CD4-positive, alpha-beta T cell treated with Interleukin-4 for 1 hour (primary cell): ENCODE measurements at regions not wholly inside any gene's neighbourhood (a gene's known extent, or its start where the extent isn't known, plus 50 kb on each side); places are given as distances from the start of the nearest gene placed in this dataset.

Experiments used
- DNase-seq, 2 donors: peaks; one replicate each; pipeline ENCODE4 v3.0.0-alpha.2; 2020 to 2022

- DNase-seq: no peak
These were observed 879.9 kb downstream of the TUSC7 start for GRCh38 chr3:117589454-117589853.

DNA sequence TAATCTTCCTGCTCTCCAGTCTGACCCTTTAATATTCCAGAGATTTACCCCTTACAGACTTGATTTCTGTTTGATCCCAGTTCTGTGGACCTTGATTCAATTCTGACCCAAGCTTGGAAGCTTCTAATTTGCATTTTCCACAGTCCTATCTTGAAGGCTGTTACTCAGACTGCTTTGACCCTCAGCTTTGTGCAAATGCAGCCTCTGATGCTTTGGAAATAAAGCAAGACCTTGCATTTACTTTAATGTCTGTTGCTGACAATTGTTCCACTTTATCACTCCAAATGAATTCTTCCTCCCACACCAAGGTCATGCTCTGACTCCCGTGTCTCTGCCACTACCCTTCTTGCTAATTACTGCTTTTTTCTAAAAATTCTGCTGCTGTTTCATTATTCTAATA is 886.0 kb downstream of the TUSC7 start:
- no peak for DNase-seq

GRCh38 chr3:117596503-117596902 is 886.9 kb downstream of the TUSC7 start:
- DNase-seq: no peak

DNA sequence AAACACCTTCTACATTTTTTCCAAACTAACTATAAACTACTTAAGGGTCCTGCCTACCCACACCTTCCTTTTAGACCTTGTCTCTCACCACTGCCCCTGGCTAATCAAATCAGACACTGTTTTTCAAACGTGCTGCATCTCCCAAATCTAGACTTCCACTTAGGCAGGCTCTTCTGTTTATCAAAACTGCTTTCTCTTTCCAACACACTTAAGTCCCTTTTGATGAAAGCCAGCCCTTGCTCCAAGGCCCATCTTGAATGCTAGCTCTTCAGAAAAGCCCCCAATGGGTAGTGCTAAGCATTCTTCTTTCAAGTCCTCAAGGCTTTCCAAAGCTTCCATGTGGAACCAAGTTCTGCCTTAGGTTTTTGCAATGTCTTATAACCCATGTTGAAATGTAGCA is 888.3 kb downstream of the TUSC7 start:
- no peak for DNase-seq

DNA sequence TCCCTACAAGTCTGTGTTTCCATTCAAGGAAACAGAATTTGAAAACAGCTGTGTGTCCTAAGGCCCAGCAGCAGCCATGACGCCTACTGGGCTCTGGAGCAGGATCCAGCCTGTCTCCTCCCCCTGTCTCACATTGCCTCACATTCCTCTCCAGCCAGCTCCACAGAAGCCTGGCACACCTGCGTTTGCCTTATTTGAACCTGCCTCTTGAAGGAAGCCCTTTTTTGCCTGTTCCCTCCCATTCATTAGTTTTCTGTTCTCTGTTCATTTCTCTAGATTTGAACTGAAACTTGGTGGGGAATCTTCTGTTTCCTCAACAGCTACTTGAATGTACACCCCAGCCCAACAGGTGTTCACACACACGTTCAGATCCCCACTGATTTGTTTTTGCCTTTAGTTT is 890.5 kb downstream of the TUSC7 start:
- no peak for DNase-seq

DNA sequence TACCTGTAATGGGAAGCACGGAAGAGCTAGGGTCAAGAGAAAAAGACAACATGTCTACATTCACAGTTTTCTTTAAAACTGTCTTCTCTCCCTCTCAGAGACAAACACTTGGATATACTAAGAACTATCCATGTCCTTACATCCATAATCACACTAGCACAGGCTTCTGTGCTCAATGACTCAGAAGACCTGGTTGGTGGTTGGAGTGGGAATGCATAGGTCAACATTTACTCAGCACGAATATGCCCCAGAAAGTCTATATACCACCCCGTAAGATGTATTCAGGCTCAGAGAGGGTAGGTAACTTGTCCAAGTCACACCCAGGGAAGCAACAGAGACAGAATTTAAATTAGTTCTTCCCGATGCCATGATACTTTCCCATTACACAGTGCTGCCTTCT is 891.1 kb downstream of the TUSC7 start:
- DNase-seq: no peak

DNA sequence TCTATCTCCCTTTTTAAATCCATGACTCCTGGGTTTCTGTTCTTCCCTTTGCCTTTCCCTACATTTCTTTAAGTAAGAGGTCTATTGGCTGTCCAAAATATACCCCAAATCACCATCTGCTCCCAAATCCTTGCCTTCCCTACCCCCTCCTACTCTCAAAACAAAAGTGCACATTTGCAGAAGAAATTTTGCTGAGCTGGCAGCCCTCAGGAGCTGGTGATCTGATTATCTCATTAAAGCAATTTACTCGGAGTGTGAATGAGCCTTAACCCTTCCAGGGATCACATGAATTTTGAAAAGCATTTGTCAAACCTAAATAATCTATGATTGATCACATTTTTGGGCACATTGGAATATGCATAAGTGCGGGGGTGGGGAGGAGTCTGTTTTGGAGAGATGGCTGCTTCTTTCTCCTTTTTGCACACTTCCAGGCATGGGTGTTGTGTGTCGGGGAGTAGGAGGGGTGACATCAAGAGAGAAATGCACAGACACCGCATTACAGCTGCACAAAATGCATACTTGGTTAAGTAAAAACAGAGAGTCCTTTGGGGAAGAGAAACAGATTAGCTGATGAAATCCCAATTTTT is 892.6 kb downstream of the TUSC7 start:
- DNase-seq: no peak

GRCh38 chr3:117603097-117603496 is 893.5 kb downstream of the TUSC7 start:
- DNase-seq: peak in 1 of 2 donors; percentile 4

DNA sequence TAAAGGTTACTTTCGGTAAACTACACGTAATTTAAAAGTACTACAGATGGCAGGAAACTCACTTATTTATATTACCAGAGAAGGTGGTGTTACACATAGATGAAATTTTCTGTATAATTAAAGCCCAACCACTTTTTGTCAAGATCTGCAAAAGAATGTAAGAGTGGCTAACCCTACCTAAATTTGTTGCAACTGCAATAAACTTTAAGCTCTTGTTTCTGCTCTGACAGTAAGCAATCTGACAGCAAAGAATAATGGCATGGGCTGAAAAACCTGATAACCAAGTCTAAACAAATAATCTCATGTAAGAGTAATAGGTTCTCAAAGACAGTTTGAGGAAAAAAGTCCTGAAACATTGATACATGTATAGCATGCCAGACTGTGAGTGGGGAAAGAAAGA is 897.3 kb downstream of the TUSC7 start:
- no peak for DNase-seq

- DNase-seq: no peak
These were observed 899.8 kb downstream of the TUSC7 start for GRCh38 chr3:117609330-117609729.

GRCh38 chr3:117610156-117610555 is 900.6 kb downstream of the TUSC7 start:
- no peak for DNase-seq

- DNase-seq: no peak
These were observed 901.6 kb downstream of the TUSC7 start for GRCh38 chr3:117611211-117611610.

- no peak for DNase-seq
These were observed 906.6 kb downstream of the TUSC7 start for GRCh38 chr3:117616227-117616626.

DNA sequence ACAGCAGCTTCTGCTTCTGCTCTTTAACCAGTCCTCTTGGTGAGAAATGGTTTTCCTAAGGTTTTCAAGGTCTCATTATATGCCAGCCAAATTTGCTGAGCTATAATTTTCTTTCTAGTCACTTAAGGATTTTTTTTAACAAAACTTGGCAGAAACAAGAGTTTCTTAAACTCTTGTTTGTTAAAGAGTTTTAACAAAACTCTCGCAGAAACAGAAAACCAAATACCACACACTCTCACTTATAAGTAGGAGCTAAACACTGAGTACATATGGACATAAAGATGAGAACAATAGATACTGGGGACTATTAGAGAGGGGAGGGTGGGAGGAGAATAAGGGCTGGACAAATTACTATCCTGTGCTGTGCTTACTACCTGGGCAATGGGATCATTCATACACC is 908.3 kb downstream of the TUSC7 start:
- DNase-seq: no peak

GRCh38 chr3:117618462-117618861 is 908.9 kb downstream of the TUSC7 start:
- DNase-seq: no peak

- DNase-seq: no peak
These were observed 910.2 kb downstream of the TUSC7 start for GRCh38 chr3:117619805-117620204.

DNA sequence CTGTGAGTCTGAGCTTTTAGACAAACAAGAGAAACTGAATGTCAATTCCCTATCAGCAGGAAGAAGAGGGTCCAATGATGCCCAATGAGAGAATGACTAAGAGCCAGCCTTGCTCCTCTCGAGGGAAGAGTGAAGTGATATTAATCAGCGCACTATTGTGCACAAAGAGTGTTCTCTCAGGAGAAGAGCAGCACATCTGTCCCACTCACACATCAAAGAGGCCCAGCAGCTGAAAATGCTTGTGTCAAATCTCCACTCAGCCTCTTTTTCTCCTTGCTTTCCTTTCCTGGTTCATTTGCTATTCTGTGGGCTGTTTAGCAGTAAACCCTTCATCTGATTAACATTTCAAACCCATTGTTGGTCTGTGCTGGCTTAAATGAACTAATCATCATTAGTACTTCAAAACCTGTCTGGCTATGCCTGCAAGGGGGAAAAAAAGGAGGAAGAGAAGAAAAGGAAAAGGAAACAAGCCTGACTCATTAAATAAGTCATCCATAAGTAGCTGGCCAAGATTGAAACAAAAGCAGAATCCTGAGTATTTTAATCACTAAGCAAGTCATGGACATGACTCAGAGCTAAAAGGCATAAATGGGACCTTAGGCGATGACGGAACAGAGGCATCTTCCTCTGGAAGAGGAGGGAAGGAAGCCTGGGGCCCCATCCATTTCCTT is 912.7 kb downstream of the TUSC7 start:
- DNase-seq: no peak

- DNase-seq: no peak
These were observed 914.8 kb downstream of the TUSC7 start for GRCh38 chr3:117624424-117624823.

- DNase-seq: no peak
These were observed 915.6 kb downstream of the TUSC7 start for GRCh38 chr3:117625174-117625573.

DNA sequence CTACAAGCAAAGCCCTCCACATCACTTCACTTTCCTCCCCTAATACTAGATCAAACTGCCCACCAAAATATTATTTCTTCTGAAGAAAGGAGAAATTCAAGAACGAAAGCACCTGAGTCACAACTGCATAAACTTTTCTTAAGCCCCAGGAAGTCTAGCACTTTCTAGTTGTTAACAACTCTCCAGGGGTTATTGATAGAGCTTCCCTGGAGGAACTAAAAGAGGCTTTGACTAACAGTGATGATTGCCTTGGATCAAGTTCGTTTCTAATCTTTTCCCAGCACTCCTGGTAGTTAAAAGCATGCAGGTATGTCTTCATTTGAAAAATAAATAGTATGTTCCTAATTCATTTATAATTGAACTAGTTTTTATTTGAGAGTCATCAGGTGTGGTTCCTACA is 917.0 kb downstream of the TUSC7 start:
- no peak for DNase-seq

DNA sequence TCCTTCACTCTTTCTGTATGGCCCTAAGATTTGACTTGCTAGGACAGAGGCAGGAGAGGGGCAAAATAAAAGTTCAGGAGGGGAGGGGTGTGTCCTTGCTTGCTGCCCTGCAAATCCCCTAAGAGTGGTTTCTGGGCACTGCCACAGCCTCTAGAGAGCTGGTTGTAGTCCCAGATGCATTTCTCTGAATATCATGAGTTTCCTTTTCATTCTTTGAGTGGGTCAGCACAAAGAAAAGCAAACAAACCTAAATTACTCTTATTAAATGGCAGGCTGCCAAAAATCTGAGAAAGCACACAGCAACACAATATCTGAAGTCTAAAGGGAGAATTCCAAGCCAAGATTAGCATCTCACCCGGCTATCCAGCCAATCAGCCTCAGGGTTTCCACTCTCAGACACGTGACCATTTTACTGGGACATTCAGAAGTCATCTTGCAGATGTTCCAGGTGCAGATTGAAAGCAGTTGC is 919.3 kb downstream of the TUSC7 start:
- DNase-seq: no peak

GRCh38 chr3:117629505-117629904 is 919.9 kb downstream of the TUSC7 start:
- DNase-seq: no peak

- DNase-seq: no peak
These were observed 920.9 kb downstream of the TUSC7 start for GRCh38 chr3:117630469-117630868.

- no peak for DNase-seq
These were observed 921.3 kb downstream of the TUSC7 start for GRCh38 chr3:117630885-117631284.

GRCh38 chr3:117631781-117632180 is 922.2 kb downstream of the TUSC7 start:
- no peak for DNase-seq
